ENCODE measurements at regions not wholly inside any gene's neighbourhood (a gene's known extent, or its start where the extent isn't known, plus 50 kb on each side); places are given as distances from the start of the nearest gene placed in this dataset.
"Not testable (repeated sequence)": the region's sequence is repeated elsewhere in the genome, so short reads cannot be mapped to it uniquely, and the experiment has no call there.

GRCh38 chr2:58473165-58473564, 232.0 kb upstream of the FANCL start:
- H3K4me3 ChIP-seq (ENCODE audit: low read length) = no peak overlapping the region
- no peak for DNase-seq
- Mint-ChIP-seq H3K4me1 (ENCODE audit: low read depth) (no peaks in the 10 kb centered on the region), H3K4me3 (no peak overlapping the region), H3K27me3 (no peaks in the 10 kb centered on the region), H3K9me3 (no peaks in the 10 kb centered on the region), H3K27ac (no peak overlapping the region), H3K36me3 (ENCODE audit: low read depth) (no peaks in the 10 kb centered on the region)
- H3K9me3 ChIP-seq (ENCODE audit: control insufficient read depth in 1 of 2, insufficient read depth in 1 of 2, low read length in 2 of 2) = no peaks in the 10 kb centered on the region
- H3K4me1 ChIP-seq (ENCODE audit: insufficient read depth, low read length) = no peaks in the 10 kb centered on the region
- no peaks in the 10 kb centered on the region for H3K27me3 ChIP-seq (ENCODE audit: control insufficient read depth in 1 of 2, insufficient read depth in 2 of 2, low read length in 2 of 2)
- ChIA-PET CTCF (no interaction called here), POLR2A (no interaction called here)
- no peaks in the 10 kb centered on the region for H3K36me3 ChIP-seq (ENCODE audit: insufficient read depth, low read length)
- H3K27ac ChIP-seq (ENCODE audit: low read depth in 1 of 2, low read length in 2 of 2) = no peak overlapping the region
- no peak for ATAC-seq (ENCODE audit: poor library complexity)
- TF ChIP-seq CTCF (IDR thresholded peaks at IDR 0.05) = no peak
- intact Hi-C loops (cut with DNase I, micrococcal nuclease) = no loop called here

- H3K4me3 ChIP-seq (ENCODE audit: low read length) = no peak overlapping the region
- Mint-ChIP-seq H3K27ac (no peak overlapping the region), H3K4me3 (no peak overlapping the region), H3K9me3 (peaks cover 2% of the 10 kb centered on the region), H3K36me3 (ENCODE audit: low read depth) (no peaks in the 10 kb centered on the region), H3K4me1 (ENCODE audit: low read depth) (no peaks in the 10 kb centered on the region), H3K27me3 (no peaks in the 10 kb centered on the region)
- H3K36me3 ChIP-seq (ENCODE audit: insufficient read depth, low read length) = no peaks in the 10 kb centered on the region
- POLR2A ChIA-PET = no interaction called here
- intact Hi-C loops (cut with DNase I, micrococcal nuclease) = no loop called here
- H3K4me1 ChIP-seq (ENCODE audit: insufficient read depth, low read length) = no peaks in the 10 kb centered on the region
- no peak overlapping the region for H3K27ac ChIP-seq (ENCODE audit: low read depth in 1 of 2, low read length in 2 of 2)
- H3K9me3 ChIP-seq (ENCODE audit: control insufficient read depth in 1 of 2, insufficient read depth in 1 of 2, low read length in 2 of 2) = no peaks in the 10 kb centered on the region
- no peaks in the 10 kb centered on the region for H3K27me3 ChIP-seq (ENCODE audit: control insufficient read depth in 1 of 2, insufficient read depth in 2 of 2, low read length in 2 of 2)
- CTCF ChIA-PET = no interaction called here
- no peak for TF ChIP-seq CTCF (IDR thresholded peaks at IDR 0.05)
- no peak for ATAC-seq (ENCODE audit: poor library complexity)
- DNase-seq = peak in 1 of 14 experiments; percentile 30
These were observed 225.7 kb upstream of the FANCL start for GRCh38 chr2:58466804-58467203.

- H3K4me1 Mint-ChIP-seq (ENCODE audit: low read depth); H3K4me3 Mint-ChIP-seq; H3K9me3 Mint-ChIP-seq; POLR2A ChIA-PET; H3K9me3 ChIP-seq (ENCODE audit: control insufficient read depth in 1 of 2, insufficient read depth in 1 of 2, low read length in 2 of 2); H3K4me3 ChIP-seq (ENCODE audit: low read length); intact Hi-C loops (cut with DNase I, micrococcal nuclease); H3K27ac Mint-ChIP-seq; ATAC-seq (ENCODE audit: poor library complexity); H3K4me1 ChIP-seq (ENCODE audit: insufficient read depth, low read length); H3K36me3 Mint-ChIP-seq (ENCODE audit: low read depth); H3K27ac ChIP-seq (ENCODE audit: low read depth in 1 of 2, low read length in 2 of 2); DNase-seq; H3K27me3 ChIP-seq (ENCODE audit: control insufficient read depth in 1 of 2, insufficient read depth in 2 of 2, low read length in 2 of 2); H3K27me3 Mint-ChIP-seq; H3K36me3 ChIP-seq (ENCODE audit: insufficient read depth, low read length): not testable (repeated sequence)
- CTCF ChIA-PET = interaction anchor here (1.8 kb wide), 1 partner anchor 10 kb away, joined by 5 read pairs; no protein-coding TSS in a partner anchor
These were observed 224.9 kb upstream of the FANCL start for GRCh38 chr2:58466021-58466420.

GRCh38 chr2:58460670-58461069, 219.5 kb upstream of the FANCL start:
- ATAC-seq (ENCODE audit: poor library complexity) = no peak
- no peaks in the 10 kb centered on the region for H3K36me3 Mint-ChIP-seq (ENCODE audit: low read depth)
- no peaks in the 10 kb centered on the region for H3K4me1 Mint-ChIP-seq (ENCODE audit: low read depth)
- no peak for DNase-seq
- POLR2A ChIA-PET = no interaction called here
- no peaks in the 10 kb centered on the region for H3K9me3 ChIP-seq (ENCODE audit: control insufficient read depth in 1 of 2, insufficient read depth in 1 of 2, low read length in 2 of 2)
- no peak overlapping the region for H3K27ac Mint-ChIP-seq
- intact Hi-C loops (cut with DNase I, micrococcal nuclease) = no loop called here
- CTCF ChIA-PET = no interaction called here
- no peaks in the 10 kb centered on the region for H3K27me3 ChIP-seq (ENCODE audit: control insufficient read depth in 1 of 2, insufficient read depth in 2 of 2, low read length in 2 of 2)
- no peak for TF ChIP-seq CTCF (IDR thresholded peaks at IDR 0.05)
- H3K4me3 Mint-ChIP-seq = no peak overlapping the region
- no peak overlapping the region for H3K27ac ChIP-seq (ENCODE audit: low read depth in 1 of 2, low read length in 2 of 2)
- H3K36me3 ChIP-seq (ENCODE audit: insufficient read depth, low read length) = no peaks in the 10 kb centered on the region
- peaks cover 2% of the 10 kb centered on the region for H3K9me3 Mint-ChIP-seq
- H3K27me3 Mint-ChIP-seq = no peaks in the 10 kb centered on the region
- H3K4me3 ChIP-seq (ENCODE audit: low read length) = no peak overlapping the region
- H3K4me1 ChIP-seq (ENCODE audit: insufficient read depth, low read length) = no peaks in the 10 kb centered on the region

All from CD4-positive, alpha-beta T cell (primary cell).